Spinal cord (tissue), 9 donors: ENCODE measurements at regions not wholly inside any gene's neighbourhood (a gene's known extent, or its start where the extent isn't known, plus 50 kb on each side); places are given as distances from the start of the nearest gene placed in this dataset.

Experiments
- DNase-seq, 6 donors: peaks; one replicate each; pipeline versions ENCODE4 v3.0.0 to v3.0.0-alpha.2; 2013 to 2015; ENCODE audit warnings: low spot score in 6 of 6, low read depth in 4 of 6
- H3K27ac ChIP-seq: one replicate; pipeline ENCODE4 v1.5.1; 2013; ENCODE audit warnings: low read depth, low read length, control low read depth
- H3K27me3 ChIP-seq: one replicate; pipeline ENCODE4 v1.6.1; 2013; ENCODE audit warnings: low read length; ENCODE audit not compliant: control insufficient read depth, insufficient read depth
- H3K36me3 ChIP-seq: one replicate; pipeline ENCODE4 v1.6.1; 2013; ENCODE audit warnings: low read length; ENCODE audit not compliant: control insufficient read depth, insufficient read depth
- H3K4me1 ChIP-seq: one replicate; pipeline ENCODE4 v1.6.1; 2013; ENCODE audit warnings: low read length; ENCODE audit not compliant: control insufficient read depth, insufficient read depth
- H3K4me3 ChIP-seq: one replicate; pipeline ENCODE4 v1.5.1; 2013; ENCODE audit warnings: low read depth, low read length, control low read depth
- H3K9me3 ChIP-seq: one replicate; pipeline ENCODE4 v1.6.1; 2013; ENCODE audit warnings: low read length; ENCODE audit not compliant: control insufficient read depth, insufficient read depth
- WGBS: methylation state at CpG from one replicate; pipeline ENCODE4 v1.1.5; 2013; ENCODE audit warnings: missing lambda C conversion rate; ENCODE audit not compliant: insufficient coverage; 5-methylcytosine and 5-hydroxymethylcytosine counted together
- donor health status: healthy.

- no peak overlapping the region for H3K27ac ChIP-seq
- peaks cover 2% of the 10 kb centered on the region for H3K9me3 ChIP-seq
- no peaks in the 10 kb centered on the region for H3K27me3 ChIP-seq
- H3K4me1 ChIP-seq: no peaks in the 10 kb centered on the region
- DNase-seq: no peak
- H3K36me3 ChIP-seq: no peaks in the 10 kb centered on the region
- 80% methylated on average over 1 of the region's 1 CpG for WGBS
- H3K4me3 ChIP-seq: no peak overlapping the region
These were observed 84.8 kb upstream of the MAP1LC3B2 start for GRCh38 chr12:116474331-116474730.

GRCh38 chr12:116474899-116475298 lies 84.3 kb upstream of the MAP1LC3B2 start:
- no peak for DNase-seq
- Histone ChIP-seq H3K4me3 (no peak overlapping the region), H3K36me3 (no peaks in the 10 kb centered on the region), H3K4me1 (no peaks in the 10 kb centered on the region), H3K9me3 (peaks cover 2% of the 10 kb centered on the region), H3K27ac (no peak overlapping the region), H3K27me3 (no peaks in the 10 kb centered on the region)
- WGBS: no CpG with 5 or more reads among the region's 4 CpGs

GRCh38 chr12:116476227-116476822 lies 82.9 kb upstream of the MAP1LC3B2 start:
- H3K27ac ChIP-seq: no peak overlapping the region
- no peaks in the 10 kb centered on the region for H3K27me3 ChIP-seq
- WGBS: 93% methylated on average over 6 of the region's 7 CpGs
- no peaks in the 10 kb centered on the region for H3K4me1 ChIP-seq
- no peaks in the 10 kb centered on the region for H3K36me3 ChIP-seq
- DNase-seq: no peak
- H3K4me3 ChIP-seq: no peak overlapping the region
- peaks cover 2% of the 10 kb centered on the region for H3K9me3 ChIP-seq

- Histone ChIP-seq H3K27me3 (no peaks in the 10 kb centered on the region), H3K27ac (no peak overlapping the region), H3K36me3 (no peaks in the 10 kb centered on the region), H3K4me1 (peaks cover 4% of the 10 kb centered on the region), H3K4me3 (no peak overlapping the region), H3K9me3 (peaks cover 2% of the 10 kb centered on the region)
- DNase-seq: no peak
- 33% methylated on average over 1 of the region's 6 CpGs for WGBS
These were observed 80.9 kb upstream of the MAP1LC3B2 start for GRCh38 chr12:116478243-116478773.

GRCh38 chr12:116480210-116480810 lies 78.9 kb upstream of the MAP1LC3B2 start:
- Histone ChIP-seq H3K27me3 (no peaks in the 10 kb centered on the region), H3K4me1 (peaks cover 4% of the 10 kb centered on the region), H3K36me3 (no peaks in the 10 kb centered on the region), H3K27ac (no peak overlapping the region), H3K4me3 (no peak overlapping the region), H3K9me3 (peaks cover 2% of the 10 kb centered on the region)
- no peak for DNase-seq
- no CpG with 5 or more reads among the region's 3 CpGs for WGBS

GRCh38 chr12:116481726-116482125 lies 77.5 kb upstream of the MAP1LC3B2 start:
- no peaks in the 10 kb centered on the region for H3K36me3 ChIP-seq
- H3K27me3 ChIP-seq: no peaks in the 10 kb centered on the region
- H3K9me3 ChIP-seq: no peaks in the 10 kb centered on the region
- peaks cover 4% of the 10 kb centered on the region for H3K4me1 ChIP-seq
- H3K4me3 ChIP-seq: no peak overlapping the region
- DNase-seq: no peak
- 73% methylated on average over 7 of the region's 9 CpGs for WGBS
- H3K27ac ChIP-seq: no peak overlapping the region

- Histone ChIP-seq H3K9me3 (no peaks in the 10 kb centered on the region), H3K4me3 (no peak overlapping the region), H3K27ac (no peak overlapping the region), H3K36me3 (no peaks in the 10 kb centered on the region), H3K27me3 (no peaks in the 10 kb centered on the region), H3K4me1 (peaks cover 4% of the 10 kb centered on the region)
- peak in 1 of 6 donors; percentile 49 for DNase-seq
- WGBS: 71% methylated on average over 20 of the region's 20 CpGs
These were observed 77.0 kb upstream of the MAP1LC3B2 start for GRCh38 chr12:116482179-116482578.

GRCh38 chr12:116482859-116483258 lies 76.3 kb upstream of the MAP1LC3B2 start:
- 95% methylated on average over 5 of the region's 6 CpGs for WGBS
- no peaks in the 10 kb centered on the region for H3K36me3 ChIP-seq
- no peak for DNase-seq
- H3K27ac ChIP-seq: no peak overlapping the region
- H3K27me3 ChIP-seq: no peaks in the 10 kb centered on the region
- H3K4me3 ChIP-seq: no peak overlapping the region
- H3K4me1 ChIP-seq: peaks cover 4% of the 10 kb centered on the region
- H3K9me3 ChIP-seq: no peaks in the 10 kb centered on the region

- Histone ChIP-seq H3K27ac (no peak overlapping the region), H3K9me3 (no peaks in the 10 kb centered on the region), H3K27me3 (no peaks in the 10 kb centered on the region), H3K4me1 (peaks cover 4% of the 10 kb centered on the region), H3K36me3 (no peaks in the 10 kb centered on the region), H3K4me3 (no peak overlapping the region)
- WGBS: 50% methylated on average over 9 of the region's 19 CpGs
- peak in 2 of 6 donors; percentile 29 to 62 for DNase-seq
These were observed 75.0 kb upstream of the MAP1LC3B2 start for GRCh38 chr12:116483959-116484750.
